Adrenal gland (tissue), 5 donors: ENCODE measurements at regions not wholly inside any gene's neighbourhood (a gene's known extent, or its start where the extent isn't known, plus 50 kb on each side); places are given as distances from the start of the nearest gene placed in this dataset.

Experiments used
- CTCF ChIP-seq, 6 experiments: fragments of 450-650 bp in 4 of 6; fragments of 200-600 bp in 2 of 6; sonication (generic) in 1 of 6; IDR thresholded peaks; 1 replicate in 5 of 6; 2 replicates in 1 of 6; pipeline versions ENCODE4 v1.5.1 to v1.8.0; 2016 to 2021; ENCODE audit warnings: antibody characterized with exemption in 6 of 6, mild to moderate bottlenecking in 2 of 6, moderate library complexity in 1 of 6
- POLR2A ChIP-seq, 2 donors: fragments of 450-650 bp; IDR thresholded peaks; one replicate each; pipeline ENCODE4 v1.6.1; 2017; ENCODE audit warnings: antibody characterized with exemption in 2 of 2, mild to moderate bottlenecking in 2 of 2, moderate library complexity in 1 of 2
- donor health status: DM: no; HTN: no; CAD: no.

- TF ChIP-seq CTCF (IDR thresholded peaks at IDR 0.05) (no peak), POLR2A (IDR thresholded peaks at IDR 0.05) (no peak)
These were observed 544.4 kb upstream of the CXADR start for GRCh38 chr21:16968436-16968835.
